SK-N-MC (cell line): ENCODE measurements at regions not wholly inside any gene's neighbourhood (a gene's known extent, or its start where the extent isn't known, plus 50 kb on each side); places are given as distances from the start of the nearest gene placed in this dataset.

ENCODE experiments used
- EZH2 ChIP-seq: fragments of 200-600 bp; sonication (generic); IDR thresholded peaks from one replicate; pipeline ENCODE4 v1.6.1; 2017; ENCODE audit warnings: antibody characterized with exemption
- FOXP2 ChIP-seq: optimal IDR thresholded peaks from 2 replicates; pipeline ENCODE3; 2011; ENCODE audit warnings: mild to moderate bottlenecking, moderate library complexity; ENCODE audit not compliant: insufficient read depth; ENCODE audit errors: extremely low read length, control extremely low read depth
- POLR2AphosphoS5 ChIP-seq: IDR thresholded peaks from 2 replicates; pipeline ENCODE4 v1.6.1; 2012; ENCODE audit warnings: mild to moderate bottlenecking, low read depth, low read length, borderline replicate concordance

DNA sequence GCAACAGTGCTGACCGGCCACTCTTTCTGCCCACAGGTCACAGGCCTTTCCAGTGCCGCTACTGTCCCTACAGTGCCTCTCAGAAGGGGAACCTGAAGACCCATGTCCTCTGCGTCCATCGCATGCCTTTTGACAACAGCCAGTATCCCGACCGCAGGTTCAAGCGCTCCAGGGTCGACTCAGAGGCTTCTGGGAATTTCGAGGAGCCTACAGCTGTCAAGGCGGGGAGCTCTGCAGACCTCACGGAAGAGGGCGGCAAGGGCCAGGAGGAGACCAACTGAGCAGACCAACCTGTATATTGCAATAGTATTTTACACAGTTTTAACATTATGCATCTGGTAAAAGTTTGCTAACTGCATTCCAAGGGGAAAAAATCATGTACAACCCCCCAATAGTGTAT lies 338.5 kb downstream of the ZNF536 start:
- TF ChIP-seq POLR2AphosphoS5 (no peak), EZH2 (no peak), FOXP2 (no peak)
